Activated T-helper 9 cell treated with anti-CD3 and anti-CD28 coated beads, Interleukin-2, amount 50 U/mL, for 16 hours (primary cell): ENCODE measurements at regions not wholly inside any gene's neighbourhood (a gene's known extent, or its start where the extent isn't known, plus 50 kb on each side); places are given as distances from the start of the nearest gene placed in this dataset.

Source experiments
- DNase-seq: peaks from one replicate; pipeline ENCODE4 v3.0.0-alpha.2; 2020; ENCODE audit warnings: low read depth

DNA sequence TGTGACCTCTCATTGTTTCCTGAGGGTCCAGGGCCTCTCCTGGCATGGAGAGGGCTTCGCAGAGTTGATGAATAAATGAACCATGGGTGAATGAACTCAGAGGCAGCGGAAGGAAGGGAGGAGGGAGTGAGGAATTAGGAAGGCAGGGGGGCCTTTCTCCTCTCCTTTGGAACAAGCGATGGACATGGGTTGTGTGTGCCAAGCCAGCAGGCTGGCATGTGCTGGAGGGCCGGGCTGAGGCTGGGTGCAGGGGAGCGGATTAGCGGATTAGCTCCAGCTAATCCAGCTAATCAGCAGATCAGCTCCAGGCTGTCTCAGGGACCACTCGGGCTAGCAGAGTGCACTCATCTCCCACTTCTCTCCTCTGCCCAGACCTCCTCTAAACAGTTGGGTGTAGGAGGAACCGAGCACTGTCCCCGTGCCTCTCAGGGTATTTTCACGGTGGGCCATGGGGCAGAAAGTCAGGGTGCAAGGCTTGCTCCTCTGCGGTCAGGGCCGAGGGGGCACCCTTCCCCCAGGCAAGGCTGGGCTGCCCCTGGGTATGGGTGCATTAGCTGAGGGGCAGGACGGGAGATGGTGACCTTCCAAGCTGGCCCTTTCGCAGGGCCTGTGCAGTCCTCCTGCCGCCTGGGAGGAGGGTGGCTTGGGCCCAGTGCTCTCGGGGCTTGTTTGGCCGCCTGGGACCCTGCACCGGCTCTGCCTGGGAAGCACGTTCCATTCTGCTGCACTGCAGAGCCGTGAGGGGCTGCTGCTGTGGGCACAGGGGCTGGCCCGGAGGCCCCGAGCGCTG is 120.3 kb upstream of the B3GAT1 start:
- no peak for DNase-seq

DNA sequence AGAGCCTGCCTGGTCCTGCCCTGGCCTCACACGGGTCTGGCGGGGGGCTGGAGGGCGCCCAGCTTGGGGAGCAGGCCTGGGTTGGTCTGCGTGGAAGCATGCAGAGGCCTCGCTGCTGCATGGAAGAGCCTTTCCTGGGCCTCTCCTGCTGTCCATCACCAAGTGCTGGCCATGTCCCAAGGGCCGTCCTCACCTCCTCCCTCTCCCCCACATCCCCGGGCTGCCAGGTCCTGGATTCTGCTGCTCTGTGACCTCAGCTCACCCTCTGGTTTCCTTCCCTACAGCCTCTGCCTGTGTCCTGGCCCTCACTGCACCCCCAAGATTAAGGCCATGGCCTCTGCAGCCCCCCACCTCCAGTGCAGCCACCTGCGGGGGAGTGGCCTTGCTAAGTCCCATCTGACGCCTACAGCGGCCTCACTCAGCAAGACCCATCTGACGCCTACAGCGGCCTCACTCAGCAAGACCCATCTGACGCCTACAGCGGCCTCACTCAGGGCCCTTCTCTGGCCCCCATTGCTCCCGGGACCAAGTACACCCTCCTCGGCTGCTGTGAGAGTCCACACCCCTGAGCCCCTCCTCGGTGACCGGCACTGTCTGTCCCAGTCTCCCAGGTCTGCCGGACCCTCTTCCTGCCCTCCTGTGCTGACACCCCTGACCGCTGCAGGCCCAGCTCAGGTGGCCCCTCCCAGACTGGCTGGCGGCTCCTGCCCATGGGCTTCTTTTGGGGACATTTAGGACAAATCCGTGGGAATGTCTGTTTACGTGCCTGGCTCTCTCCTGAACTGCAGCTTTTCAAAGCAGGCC is 119.5 kb upstream of the B3GAT1 start:
- DNase-seq: no peak

DNA sequence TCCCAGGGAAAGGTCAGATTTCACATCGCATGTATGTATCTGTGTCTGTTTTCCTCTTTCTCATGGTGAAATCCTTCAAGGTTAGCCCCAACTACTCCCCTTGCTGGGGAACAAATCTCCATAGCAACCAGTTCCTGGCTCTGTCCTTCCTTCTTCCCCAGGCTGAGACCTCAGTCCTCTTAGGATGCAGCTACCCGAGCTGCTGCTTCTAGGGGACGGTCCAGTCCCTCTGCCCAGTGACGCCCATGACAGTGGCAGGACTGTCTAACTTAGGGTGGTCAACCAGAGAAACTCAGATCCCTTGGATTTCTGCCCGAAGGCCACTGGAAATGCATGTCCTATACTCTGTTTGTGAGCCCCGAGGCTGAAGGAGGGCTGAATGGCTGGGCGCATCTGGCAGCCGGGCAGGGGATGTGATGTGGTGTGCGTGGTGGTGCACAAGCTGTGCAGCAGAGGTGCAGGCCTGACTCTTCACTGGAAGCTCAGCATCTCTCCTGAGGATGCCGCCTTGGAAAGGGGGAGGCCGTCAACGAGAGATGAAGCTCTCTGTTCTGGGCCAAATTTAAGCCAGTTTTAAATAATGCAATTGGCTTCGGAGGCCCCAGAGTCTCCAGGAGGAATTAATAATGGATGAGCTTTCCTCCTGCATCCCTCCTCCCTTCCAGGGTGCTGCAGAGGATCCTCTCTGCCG is 118.7 kb upstream of the B3GAT1 start:
- no peak for DNase-seq

DNA sequence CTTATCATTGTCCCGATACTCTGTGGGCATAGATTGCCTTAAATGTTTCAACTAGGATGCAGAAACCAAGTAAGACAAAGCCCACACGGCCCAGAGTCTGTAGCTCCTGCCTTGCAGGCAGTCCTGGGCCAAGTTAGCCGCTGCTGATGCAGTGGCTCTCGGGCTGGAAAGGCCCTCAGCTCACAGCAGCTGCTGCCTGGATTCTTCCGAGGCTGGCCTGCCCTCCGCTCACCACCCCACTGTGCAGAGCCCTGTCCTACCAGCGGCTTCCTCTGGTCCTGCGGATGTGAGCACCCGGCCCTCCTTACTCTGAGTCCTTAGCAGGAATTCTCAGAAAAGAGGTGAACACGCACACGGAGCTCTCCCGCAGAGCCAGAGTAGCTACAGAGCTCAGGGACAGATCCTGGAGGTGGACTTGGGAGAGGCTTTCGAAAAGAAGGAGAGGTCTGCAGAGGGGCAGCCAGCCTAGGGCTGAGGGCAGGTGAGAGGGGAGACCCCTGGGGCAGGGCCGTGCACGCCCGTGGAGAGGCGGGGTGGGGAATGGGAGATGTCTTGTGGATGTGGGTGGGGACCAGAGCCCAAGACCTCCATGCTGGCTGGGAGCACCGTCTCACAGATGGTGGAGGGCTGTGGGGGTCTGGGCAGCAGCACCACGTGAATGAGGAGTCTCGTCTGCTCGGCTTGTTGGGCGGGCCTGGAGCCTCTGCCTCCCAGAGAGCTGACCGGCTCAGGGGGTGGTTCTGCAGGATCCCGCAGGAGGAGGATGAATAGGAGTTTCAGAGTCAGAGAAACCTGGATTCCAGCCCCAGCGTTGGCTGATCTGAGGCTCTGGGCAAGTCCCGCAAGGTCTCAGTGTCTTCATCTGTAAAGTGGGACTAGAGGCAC is 117.4 kb upstream of the B3GAT1 start:
- DNase-seq: no peak

DNA sequence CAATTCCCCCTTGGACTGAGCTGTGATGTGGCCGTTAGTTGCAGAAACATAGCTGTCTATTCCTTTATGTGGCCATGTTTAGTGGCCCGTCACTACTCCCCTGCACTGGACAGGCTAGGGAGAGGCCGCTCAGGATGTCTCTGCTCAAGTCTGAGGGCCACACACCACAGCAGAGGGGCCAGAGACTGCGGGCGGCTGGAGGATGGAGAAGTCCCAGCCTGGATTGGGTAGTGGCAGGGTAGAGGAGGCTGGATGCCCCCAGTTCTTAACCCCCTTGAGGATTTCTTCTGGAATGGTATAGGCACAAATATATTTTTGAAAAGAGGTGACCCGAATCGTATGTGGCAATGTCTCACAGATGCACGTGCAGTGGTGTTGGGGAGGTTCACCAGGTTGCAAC is 116.4 kb upstream of the B3GAT1 start:
- DNase-seq: no peak

DNA sequence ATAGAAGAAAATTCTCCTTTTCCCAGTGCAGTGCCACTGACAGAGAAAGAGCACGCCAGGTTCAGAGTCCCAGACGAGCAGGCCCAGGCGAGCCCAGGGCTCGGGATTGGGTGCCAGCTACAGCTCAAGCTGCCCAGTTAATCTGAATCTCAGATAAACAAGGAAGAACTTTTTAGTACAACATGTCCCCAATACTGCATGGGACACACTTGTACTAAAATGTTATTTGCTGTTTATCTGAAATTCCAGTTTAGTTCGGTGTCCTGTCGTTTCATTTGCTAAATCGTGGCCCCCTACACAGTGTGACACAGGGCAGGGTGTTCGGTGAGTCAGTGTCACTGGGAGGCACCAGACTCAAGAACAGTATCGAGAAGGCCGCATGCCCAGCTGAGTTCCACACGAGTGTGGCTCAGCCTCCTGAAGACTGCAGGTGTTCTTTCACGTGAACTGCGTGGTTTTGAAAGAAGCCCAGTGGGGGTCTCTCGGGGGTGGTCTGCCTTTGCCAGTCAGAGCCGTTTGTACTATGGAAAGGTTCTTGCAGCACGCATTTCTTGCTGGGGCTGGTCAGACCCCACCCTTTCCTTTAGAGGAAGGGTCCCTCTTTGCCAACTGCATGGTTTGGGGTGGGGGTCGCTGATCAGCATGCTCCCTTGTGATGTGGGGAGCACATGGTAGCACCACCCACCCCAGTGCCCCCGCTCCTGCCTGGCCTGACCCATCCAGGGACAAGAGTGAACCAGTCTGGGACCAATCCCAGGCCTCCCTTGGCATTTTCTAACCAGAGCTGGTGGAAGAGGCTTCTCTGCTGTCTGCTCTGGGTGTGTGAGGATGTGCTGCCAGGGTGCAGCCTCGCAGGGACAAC is 115.6 kb upstream of the B3GAT1 start:
- no peak for DNase-seq

DNA sequence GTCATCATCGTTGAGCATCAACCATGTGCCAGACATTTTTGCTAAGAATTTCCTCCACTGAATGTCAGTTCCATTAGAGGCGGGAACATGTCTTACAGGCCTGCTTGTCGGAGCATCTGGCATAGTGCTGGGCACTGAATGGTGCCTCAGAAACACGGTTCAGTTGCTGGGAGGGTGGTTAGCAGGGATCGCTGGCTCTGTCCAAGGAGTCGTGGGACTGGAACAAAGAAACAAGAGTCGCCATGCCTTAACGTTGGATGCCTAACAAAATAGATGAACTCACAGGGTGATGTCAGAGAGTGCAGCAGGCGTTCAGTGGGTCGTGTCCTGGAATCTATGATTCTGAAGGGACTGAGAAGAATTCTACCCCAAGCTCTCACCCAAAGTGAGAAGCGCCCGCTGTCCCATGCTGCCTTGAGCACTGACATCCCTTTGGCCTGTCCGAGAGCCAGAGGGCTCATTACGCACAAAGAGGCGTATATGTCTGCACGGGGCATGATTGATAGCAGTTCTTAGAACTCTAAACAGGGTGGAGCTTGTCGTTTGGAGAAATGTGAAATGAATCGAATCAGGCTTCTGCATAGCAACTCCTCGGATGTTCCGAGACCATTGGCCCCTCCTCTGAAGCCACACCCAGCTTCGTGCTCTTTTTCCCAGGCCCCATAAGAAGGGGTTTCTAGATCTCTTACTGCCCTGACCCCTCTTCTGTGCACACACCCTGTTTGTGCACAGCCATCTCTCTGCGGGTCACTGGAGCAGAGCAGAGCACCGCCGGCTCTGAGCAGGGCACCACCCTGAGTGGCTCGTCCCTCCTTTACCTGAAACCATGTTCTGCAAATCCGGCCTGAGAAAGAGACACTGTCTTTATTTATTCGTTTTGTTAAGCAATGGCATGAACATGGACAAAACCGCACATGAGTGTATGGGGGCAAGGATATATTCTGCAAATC is 113.1 kb upstream of the B3GAT1 start:
- DNase-seq: no peak

DNA sequence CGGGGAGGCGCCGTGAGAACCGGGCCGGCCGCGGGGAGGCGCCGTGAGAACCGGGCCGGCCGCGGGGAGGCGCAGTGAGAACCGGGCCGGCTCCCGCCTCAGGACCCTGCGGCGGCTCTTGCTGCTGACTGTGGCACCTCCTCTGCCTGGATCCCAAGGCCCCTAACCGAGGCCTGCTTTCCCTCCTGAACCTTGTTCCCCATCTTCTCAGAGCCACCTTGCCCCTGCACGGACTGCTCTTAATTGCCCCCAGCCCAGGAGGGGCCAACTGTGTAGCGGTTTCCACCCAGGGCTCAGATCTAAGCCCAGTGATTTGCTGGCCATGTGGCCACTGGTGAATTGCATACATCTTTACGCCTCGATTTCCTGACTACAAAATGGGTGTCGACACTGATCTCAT is 112.2 kb upstream of the B3GAT1 start:
- no peak for DNase-seq

DNA sequence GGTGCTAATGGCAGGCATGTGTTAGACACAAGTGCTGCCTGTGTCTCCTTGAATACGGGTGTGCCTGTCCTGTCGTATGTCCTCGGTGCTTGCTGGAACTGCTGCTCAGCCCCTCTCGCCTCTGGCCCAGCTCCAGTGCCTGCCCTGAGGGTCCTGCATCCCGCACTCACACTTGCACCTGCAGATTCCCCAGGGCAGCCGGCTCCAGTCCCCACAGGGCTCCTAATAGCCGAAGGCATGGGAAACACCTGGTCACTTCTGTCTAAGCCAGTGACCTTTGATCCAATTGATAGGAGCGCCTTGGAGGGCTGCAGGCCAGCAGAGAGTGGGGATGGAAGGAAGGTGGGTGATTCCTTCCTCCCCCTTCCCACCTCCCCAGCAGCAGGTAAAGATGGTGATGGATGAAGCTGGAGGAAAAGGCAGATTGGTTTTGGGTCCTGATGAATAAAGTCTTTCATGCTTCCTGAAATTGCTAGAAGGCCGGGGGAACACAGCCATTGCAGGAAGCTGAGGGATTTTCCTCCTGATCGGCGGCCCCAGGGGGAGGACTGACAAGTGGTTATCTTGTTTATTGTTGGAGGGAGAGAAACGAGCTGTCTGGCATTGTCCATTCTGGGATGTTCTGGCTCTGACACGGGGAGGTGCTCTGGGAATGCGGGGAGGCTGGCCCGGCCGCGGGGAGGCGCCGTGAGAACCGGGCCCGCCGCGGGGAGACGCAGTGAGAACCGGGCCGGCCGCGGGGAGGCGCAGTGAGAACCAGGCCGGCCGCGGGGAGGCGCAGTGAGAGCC is 110.9 kb upstream of the B3GAT1 start:
- DNase-seq: no peak

DNA sequence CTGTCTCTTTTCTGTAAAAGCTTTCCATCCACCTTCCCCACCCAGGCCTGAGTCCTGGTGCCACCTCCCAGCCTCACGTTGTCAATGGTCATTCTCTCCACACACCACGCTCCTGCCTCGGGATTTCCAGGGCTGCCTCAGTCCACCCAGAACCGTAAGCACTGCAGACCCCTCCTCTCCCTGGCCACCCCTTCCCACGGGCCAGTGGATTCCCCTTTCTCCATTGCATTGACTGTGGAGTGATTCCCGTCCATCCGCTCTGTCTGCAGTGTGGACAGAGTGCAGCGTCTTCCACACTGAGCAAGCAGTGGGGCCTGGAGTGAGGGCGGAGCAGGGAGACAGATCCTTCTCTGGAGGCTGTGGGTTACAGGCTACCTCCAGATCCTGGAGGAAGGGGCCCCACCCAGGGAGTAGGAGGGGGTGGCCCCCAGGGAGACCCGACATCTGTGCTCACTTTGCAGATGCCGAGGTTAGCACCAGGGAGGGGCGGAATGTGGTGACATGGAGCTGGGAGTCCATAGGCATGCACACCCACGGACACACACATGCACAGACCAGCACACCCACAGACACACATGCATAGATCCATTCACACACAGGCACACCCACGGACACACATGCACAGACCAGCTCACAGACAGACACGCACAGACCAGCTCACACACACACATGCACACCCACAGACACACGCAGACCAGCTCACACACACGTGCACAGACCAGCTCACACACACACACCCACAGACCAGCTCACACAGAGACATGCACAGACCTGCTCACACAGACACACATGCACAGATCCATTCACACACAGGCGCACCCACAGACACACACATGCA is 109.6 kb upstream of the B3GAT1 start:
- DNase-seq: no peak

DNA sequence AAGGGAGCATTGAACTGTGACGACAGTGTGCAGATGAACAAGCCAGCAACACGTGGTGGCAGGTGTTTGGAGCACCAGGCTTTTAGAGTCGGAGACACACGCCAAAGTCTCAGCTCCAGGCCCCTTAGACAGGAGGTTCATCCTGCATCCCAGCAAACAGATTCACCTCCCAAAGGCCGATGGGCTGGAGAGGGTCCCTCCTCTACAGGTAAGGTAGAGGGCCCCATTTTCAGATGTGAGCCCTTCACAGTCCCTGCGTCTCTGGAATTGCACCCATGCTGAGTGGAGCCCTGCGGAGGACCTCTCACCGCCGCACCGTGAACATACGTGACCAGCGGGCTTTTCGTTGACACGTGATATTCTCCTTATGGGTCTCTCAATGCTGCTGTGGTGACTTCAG is 109.0 kb upstream of the B3GAT1 start:
- DNase-seq: no peak

DNA sequence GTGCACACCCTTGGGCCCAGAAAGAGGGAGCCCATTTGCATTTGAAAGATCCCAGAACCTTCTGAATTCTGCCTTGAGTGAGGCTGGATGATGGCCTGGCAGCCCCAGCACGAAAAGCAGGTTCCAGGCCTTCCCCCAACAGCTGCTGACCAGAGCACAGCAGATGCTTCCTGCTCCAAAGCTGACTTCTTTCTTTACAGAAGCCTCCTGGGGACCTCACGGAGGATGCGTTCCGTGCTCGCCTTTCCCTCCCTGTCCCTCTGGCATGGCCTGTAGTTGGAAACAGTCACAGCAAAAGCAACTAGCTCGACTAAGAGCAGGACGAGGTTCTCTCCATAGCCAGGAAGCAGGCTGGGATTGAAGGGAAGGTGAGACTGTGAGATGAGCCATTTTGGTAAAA is 107.7 kb upstream of the B3GAT1 start:
- no peak for DNase-seq

DNA sequence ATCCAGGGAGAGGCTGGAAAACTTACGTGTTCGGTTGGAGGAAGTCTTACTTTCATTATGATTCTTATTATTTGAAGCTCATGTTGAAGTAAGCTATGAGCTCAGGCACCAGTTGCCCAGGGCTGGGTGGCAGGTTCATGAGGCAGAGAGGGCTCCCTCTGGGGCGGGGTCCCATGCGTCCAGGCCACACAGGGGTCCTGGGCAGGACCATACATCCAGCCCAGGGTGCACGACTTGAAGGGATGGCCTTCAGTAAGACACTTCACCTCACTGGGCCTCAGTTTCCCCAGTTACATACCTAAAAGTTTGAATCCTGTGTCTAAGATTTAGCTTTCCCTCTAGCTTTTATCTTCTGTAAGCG is 107.3 kb upstream of the B3GAT1 start:
- DNase-seq: no peak

DNA sequence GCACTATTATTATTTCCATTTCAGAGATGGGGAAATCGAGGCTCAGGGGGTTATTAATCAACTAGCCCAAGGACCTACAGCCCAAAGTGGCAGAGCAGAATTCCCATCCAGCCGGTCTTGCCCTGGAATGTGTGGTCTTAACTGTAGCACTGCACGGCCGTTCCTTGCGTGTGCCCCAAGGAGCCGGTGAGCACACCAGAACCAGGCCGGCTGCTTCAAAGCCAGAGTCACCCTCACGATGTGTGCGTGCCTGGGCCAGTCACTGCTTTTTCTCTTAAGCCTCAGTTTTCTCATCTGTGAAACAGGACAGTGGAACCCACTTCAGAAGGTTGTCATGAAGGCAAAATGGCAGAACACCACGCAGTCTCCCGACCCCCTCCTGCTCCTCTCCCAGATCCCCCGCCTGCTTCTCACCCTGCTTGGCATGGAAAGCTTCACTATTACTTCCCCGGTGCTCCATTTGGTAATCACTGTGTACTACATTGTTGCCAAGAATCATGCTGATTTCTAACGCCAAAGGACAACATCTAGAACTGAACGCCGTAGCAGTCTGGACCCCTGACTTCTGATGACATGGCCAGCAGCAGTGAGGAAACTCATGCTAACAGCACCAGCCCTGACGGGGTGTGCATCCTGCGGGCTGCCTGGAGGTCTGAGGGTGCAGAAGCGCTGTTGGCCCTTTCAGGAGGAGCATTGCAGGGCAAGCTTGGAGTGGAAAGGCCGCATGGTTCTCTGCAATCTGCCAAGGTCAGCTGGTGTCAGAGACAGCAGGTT is 106.8 kb upstream of the B3GAT1 start:
- no peak for DNase-seq

DNA sequence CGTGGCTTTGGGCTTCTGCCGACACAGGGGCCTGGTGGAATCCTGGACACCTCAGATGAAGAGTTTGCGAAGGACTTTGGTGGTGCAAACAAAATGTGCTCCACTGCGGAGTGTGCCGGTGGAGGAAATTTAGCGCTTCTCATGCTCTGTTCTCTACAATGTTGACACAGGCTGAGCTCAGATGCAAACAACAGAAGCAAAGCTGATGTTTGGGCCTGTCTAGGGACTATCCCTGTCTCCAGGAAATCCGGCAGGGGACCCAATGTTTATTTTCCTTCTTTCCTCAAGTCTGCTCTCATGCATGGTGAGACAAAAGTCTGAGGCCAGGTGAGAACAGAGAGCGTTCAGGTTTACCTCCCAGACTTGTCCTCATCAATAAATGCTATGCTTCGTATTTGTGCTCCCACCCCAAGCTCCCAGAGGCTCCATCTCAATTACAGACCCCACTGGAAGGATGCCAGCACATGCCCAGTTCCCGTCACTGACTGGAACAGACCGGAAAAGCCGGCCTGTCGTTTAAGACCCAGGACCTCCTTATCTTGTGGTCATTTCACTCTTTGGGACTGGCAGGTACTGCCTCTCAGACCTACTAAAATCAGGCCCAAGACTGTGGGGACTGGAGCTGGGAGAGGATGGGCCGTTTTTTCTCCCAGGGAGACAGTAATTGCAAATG is 105.7 kb upstream of the B3GAT1 start:
- DNase-seq: no peak

DNA sequence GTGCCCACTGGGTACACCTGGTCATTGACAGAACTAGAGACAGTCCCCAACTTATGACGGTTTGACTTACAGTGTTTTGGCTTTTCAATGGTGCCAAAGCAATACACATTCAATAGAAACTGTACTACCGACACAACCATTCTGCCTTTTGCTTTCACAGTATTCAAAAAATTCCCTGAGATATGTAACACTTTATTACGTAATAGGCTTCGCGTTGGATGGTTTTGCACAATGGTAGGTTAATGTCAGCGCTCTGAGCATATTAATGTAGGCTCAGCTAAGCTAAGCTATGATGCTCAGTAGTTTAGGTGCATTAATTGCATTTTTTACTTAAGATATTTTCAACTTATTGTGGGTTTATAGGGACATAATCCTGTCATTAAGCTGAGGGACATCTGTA is 105.1 kb upstream of the B3GAT1 start:
- no peak for DNase-seq

DNA sequence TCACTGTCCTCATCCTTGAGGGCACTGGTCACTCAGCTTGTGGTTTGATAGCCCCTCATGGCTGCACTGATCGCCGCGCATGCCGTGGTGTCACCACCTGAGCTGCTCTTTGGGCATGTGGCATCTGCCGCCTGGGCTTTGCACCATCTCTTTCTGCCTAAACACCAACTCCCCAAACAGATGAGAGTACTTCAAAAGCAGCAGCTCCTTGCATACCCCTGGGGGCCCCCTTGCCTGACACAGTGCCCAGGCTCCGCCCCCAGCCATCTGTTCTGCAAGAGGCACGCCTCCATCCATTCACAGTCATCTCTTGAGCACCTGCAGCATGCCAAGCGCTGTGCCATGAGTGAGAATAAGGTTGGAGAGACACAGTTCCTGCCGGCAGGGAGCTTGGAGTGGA is 104.5 kb upstream of the B3GAT1 start:
- no peak for DNase-seq
